ENCODE measurements at regions not wholly inside any gene's neighbourhood (a gene's known extent, or its start where the extent isn't known, plus 50 kb on each side); places are given as distances from the start of the nearest gene placed in this dataset.

DNA sequence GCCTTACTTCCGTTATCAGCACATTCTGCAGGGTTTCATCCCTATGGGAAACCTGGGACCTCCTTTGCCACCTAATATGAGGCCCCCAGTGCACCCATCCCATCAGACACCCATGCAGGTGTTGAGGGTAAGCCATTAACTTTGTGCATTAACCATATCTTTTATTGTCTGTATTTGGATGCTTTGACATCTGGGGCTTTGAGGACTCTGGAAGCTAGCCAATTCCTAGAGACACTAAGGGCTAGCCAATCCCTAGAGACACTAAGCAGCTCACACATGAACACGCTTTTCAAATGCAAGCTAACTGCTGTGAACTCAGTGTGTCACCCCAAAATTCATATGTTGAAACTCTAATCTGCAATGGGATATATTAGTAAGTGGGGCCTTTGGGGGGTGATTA, 272.5 kb upstream of the COBL start:
- TF ChIP-seq, protein P1, sequence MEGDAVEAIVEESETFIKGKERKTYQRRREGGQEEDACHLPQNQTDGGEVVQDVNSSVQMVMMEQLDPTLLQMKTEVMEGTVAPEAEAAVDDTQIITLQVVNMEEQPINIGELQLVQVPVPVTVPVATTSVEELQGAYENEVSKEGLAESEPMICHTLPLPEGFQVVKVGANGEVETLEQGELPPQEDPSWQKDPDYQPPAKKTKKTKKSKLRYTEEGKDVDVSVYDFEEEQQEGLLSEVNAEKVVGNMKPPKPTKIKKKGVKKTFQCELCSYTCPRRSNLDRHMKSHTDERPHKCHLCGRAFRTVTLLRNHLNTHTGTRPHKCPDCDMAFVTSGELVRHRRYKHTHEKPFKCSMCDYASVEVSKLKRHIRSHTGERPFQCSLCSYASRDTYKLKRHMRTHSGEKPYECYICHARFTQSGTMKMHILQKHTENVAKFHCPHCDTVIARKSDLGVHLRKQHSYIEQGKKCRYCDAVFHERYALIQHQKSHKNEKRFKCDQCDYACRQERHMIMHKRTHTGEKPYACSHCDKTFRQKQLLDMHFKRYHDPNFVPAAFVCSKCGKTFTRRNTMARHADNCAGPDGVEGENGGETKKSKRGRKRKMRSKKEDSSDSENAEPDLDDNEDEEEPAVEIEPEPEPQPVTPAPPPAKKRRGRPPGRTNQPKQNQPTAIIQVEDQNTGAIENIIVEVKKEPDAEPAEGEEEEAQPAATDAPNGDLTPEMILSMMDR (IDR thresholded peaks at IDR 0.05): no peak
- no peak for TF ChIP-seq POLR2A (IDR thresholded peaks at IDR 0.05)

All from right lobe of liver (tissue), 4 donors.